Parathyroid adenoma (tissue), 2 donors: ENCODE measurements at regions not wholly inside any gene's neighbourhood (a gene's known extent, or its start where the extent isn't known, plus 50 kb on each side); places are given as distances from the start of the nearest gene placed in this dataset.
"Not testable (repeated sequence)": the region's sequence is repeated elsewhere in the genome, so short reads cannot be mapped to it uniquely, and the experiment has no call there.

Experiments
- H2AFZ ChIP-seq: fragments of 300-600 bp; sonication (generic); one replicate; pipeline ENCODE4 v1.7.0; 2017; ENCODE audit warnings: antibody characterized with exemption, mild to moderate bottlenecking
- H3K27ac ChIP-seq: fragments of 300-600 bp; sonication (generic); one replicate; pipeline ENCODE4 v1.7.0; 2017
- H3K27me3 ChIP-seq: fragments of 300-600 bp; sonication (generic); one replicate; pipeline ENCODE4 v1.7.0; 2017; ENCODE audit warnings: low read length; ENCODE audit not compliant: control insufficient read depth, insufficient read depth
- H3K36me3 ChIP-seq: fragments of 300-600 bp; sonication (generic); one replicate; pipeline ENCODE4 v1.7.0; 2017; ENCODE audit warnings: low read length; ENCODE audit not compliant: control insufficient read depth, insufficient read depth
- H3K4me1 ChIP-seq: fragments of 300-600 bp; sonication (generic); one replicate; pipeline ENCODE4 v1.7.0; 2017; ENCODE audit warnings: control low read depth
- H3K4me2 ChIP-seq: fragments of 300-600 bp; sonication (generic); one replicate; pipeline ENCODE4 v1.7.0; 2017; ENCODE audit warnings: low read length
- H3K4me3 ChIP-seq: fragments of 300-600 bp; sonication (generic); one replicate; pipeline ENCODE4 v1.7.0; 2017; ENCODE audit warnings: low read depth, low read length
- H3K79me2 ChIP-seq: fragments of 300-600 bp; sonication (generic); one replicate; pipeline ENCODE4 v1.7.0; 2017; ENCODE audit warnings: control low read depth
- H3K9ac ChIP-seq: fragments of 300-600 bp; sonication (generic); one replicate; pipeline ENCODE4 v1.7.0; 2017; ENCODE audit warnings: mild to moderate bottlenecking
- H3K9me3 ChIP-seq: fragments of 300-600 bp; sonication (generic); one replicate; pipeline ENCODE4 v1.7.0; 2017; ENCODE audit warnings: low read length; ENCODE audit not compliant: control insufficient read depth
- donor health status: primary hyperparathyroidism.

GRCh38 chr9:41787951-41788350, 341.3 kb downstream of the CNTNAP3B start:
- H3K36me3 ChIP-seq, H3K9ac ChIP-seq: not testable (repeated sequence)

DNA sequence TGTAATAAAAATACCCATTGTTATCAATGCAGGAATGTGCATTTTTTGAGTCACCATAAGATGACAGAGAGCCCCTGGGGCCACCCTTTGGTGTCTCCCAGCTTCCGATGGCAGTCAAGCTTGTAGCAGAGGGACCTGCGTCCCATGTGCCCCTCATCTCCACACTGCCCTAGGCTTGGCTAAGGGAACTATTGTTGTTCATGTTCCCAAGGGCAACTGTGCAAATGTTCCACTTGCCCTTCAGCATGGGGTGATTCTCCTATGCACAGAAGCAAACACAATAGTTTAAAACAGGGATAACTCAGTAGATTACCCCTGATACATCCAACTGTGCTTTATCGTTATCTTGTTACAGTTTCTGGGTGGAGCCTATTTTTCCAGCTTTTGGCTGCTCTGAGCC, 342.0 kb downstream of the CNTNAP3B start:
- not testable (repeated sequence) for H3K9me3 ChIP-seq, H3K4me1 ChIP-seq, H3K4me2 ChIP-seq, H3K27ac ChIP-seq, H2AFZ ChIP-seq, H3K27me3 ChIP-seq, H3K9ac ChIP-seq, H3K4me3 ChIP-seq, H3K79me2 ChIP-seq, H3K36me3 ChIP-seq

More at GRCh38 chr9:41787951-41788350, 341.3 kb downstream of the CNTNAP3B start:
- not testable (repeated sequence) for H3K4me2 ChIP-seq, H3K4me1 ChIP-seq, H3K27ac ChIP-seq, H3K4me3 ChIP-seq, H2AFZ ChIP-seq, H3K79me2 ChIP-seq, H3K9me3 ChIP-seq, H3K27me3 ChIP-seq

DNA sequence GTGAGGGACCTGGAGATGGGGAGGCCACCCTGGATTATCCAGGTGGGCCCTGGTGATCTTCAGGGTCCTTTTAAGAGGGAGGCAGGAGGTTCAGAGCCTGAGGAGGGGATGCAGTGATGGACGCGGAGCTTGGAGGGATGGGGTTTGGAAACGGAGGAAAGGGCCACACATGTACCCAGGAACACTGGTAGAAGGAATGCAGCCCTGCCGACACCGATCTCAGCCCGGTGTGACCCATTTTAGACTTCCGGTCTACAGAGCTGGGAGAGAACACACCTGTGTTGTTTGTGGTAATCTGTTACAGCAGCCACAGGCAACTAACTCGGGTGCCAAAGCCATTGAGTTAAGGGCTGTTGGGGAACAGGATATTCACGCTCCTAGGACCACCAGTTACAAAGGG, 345.2 kb downstream of the CNTNAP3B start:
- H3K4me3 ChIP-seq, H3K27ac ChIP-seq, H3K27me3 ChIP-seq, H3K79me2 ChIP-seq, H3K36me3 ChIP-seq, H3K4me1 ChIP-seq, H3K9ac ChIP-seq, H2AFZ ChIP-seq, H3K4me2 ChIP-seq, H3K9me3 ChIP-seq: not testable (repeated sequence)

GRCh38 chr9:41783070-41783810, 346.0 kb downstream of the CNTNAP3B start:
- H3K27ac ChIP-seq, H2AFZ ChIP-seq, H3K4me1 ChIP-seq, H3K4me2 ChIP-seq, H3K36me3 ChIP-seq, H3K9ac ChIP-seq, H3K4me3 ChIP-seq, H3K79me2 ChIP-seq, H3K27me3 ChIP-seq, H3K9me3 ChIP-seq: not testable (repeated sequence)

- H3K9me3 ChIP-seq, H3K79me2 ChIP-seq, H2AFZ ChIP-seq, H3K27ac ChIP-seq, H3K36me3 ChIP-seq, H3K4me1 ChIP-seq, H3K4me2 ChIP-seq, H3K27me3 ChIP-seq, H3K4me3 ChIP-seq, H3K9ac ChIP-seq: not testable (repeated sequence)
Observed at GRCh38 chr9:41781899-41782298, 347.3 kb downstream of the CNTNAP3B start.

- not testable (repeated sequence) for H3K27me3 ChIP-seq, H3K4me1 ChIP-seq, H3K79me2 ChIP-seq, H3K4me2 ChIP-seq, H3K36me3 ChIP-seq, H3K9me3 ChIP-seq, H3K27ac ChIP-seq, H2AFZ ChIP-seq, H3K9ac ChIP-seq, H3K4me3 ChIP-seq
Observed at GRCh38 chr9:41779897-41780406, 349.3 kb downstream of the CNTNAP3B start.

DNA sequence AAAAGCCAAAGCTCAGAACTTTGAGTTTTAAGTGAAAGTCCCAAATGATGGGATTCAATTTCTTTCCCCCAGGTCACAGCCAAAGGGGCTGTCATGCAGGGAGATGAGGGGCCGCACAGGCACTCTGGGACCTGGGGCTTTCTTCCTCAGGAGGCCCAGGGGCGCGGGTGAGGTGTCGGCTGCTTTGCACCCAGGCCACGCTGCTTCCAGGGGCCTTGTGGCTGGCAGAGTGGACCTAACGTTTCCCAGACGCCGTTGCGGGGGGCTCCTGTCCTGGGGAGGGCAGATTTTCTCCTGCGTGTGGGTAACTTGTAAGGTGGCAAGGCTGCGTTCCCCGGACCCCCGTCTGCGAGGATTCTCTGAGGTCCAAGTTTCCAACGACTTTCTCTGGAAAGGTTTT, 350.0 kb downstream of the CNTNAP3B start:
- not testable (repeated sequence) for H3K36me3 ChIP-seq, H3K27ac ChIP-seq, H3K79me2 ChIP-seq, H2AFZ ChIP-seq, H3K4me1 ChIP-seq, H3K4me2 ChIP-seq, H3K4me3 ChIP-seq, H3K9me3 ChIP-seq, H3K27me3 ChIP-seq, H3K9ac ChIP-seq

DNA sequence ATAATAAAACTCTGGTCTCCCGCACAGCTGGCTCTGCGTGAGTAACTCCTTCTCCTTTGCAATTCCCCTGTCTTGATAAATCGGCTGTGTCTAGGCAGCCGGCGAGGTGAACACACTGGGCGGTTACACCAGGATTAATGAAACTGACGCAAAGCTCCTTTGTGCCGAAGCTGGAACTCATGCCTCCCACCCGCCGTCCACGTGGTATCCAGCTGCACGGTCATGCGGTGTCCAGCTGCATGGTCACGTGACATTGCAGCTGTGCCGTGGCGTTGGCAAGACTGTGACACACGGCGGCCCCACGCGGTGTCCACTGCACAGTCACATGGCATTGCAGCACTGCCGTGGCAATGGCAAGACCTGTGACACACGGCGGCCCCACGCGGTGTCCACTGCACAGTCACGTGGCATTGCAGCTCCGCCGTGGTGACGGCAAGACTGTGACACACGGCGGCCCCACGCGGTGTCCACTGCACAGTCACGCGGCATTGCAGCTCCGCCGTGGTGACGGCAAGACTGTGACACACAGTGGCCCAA, 350.6 kb downstream of the CNTNAP3B start:
- H3K27ac ChIP-seq, H3K4me1 ChIP-seq, H2AFZ ChIP-seq, H3K9me3 ChIP-seq, H3K9ac ChIP-seq, H3K36me3 ChIP-seq, H3K27me3 ChIP-seq, H3K4me2 ChIP-seq, H3K79me2 ChIP-seq, H3K4me3 ChIP-seq: not testable (repeated sequence)

DNA sequence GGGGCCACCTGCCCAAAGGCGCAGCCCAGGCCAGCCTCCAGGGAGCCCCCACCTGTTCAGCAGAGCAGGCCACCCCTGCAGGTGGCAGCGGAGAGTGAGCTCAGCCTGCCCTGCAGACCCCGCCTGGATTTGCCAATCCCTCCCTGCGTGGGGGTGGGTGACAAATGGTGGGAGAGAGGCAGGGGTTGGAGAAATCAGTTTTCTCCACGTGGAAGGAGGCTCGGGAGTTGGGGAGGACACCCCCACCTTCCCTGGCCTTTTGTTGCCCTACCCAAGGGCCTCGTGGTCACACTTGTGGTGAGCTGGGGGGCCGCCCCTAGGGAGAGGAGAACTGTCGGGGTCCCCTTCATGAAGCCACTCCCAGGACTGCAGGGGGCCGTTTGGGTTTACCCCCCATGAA, 351.7 kb downstream of the CNTNAP3B start:
- H3K27me3 ChIP-seq, H3K4me1 ChIP-seq, H3K9me3 ChIP-seq, H3K4me2 ChIP-seq, H3K27ac ChIP-seq, H3K9ac ChIP-seq, H3K36me3 ChIP-seq, H2AFZ ChIP-seq, H3K79me2 ChIP-seq, H3K4me3 ChIP-seq: not testable (repeated sequence)

- H3K4me1 ChIP-seq, H3K9me3 ChIP-seq, H3K4me2 ChIP-seq, H3K27ac ChIP-seq, H3K79me2 ChIP-seq, H3K4me3 ChIP-seq, H3K9ac ChIP-seq, H2AFZ ChIP-seq, H3K27me3 ChIP-seq, H3K36me3 ChIP-seq: not testable (repeated sequence)
Observed at GRCh38 chr9:41772541-41772940, 356.7 kb downstream of the CNTNAP3B start.

- H2AFZ ChIP-seq, H3K36me3 ChIP-seq, H3K4me2 ChIP-seq, H3K9ac ChIP-seq, H3K27ac ChIP-seq, H3K4me1 ChIP-seq, H3K27me3 ChIP-seq, H3K79me2 ChIP-seq, H3K4me3 ChIP-seq, H3K9me3 ChIP-seq: not testable (repeated sequence)
Observed at GRCh38 chr9:41771693-41772092, 357.5 kb downstream of the CNTNAP3B start.
